ENCODE measurements at regions not wholly inside any gene's neighbourhood (a gene's known extent, or its start where the extent isn't known, plus 50 kb on each side); places are given as distances from the start of the nearest gene placed in this dataset.
A peak's percentile ranks its signal among the peaks of the same experiment; 100 is the strongest.

DNA sequence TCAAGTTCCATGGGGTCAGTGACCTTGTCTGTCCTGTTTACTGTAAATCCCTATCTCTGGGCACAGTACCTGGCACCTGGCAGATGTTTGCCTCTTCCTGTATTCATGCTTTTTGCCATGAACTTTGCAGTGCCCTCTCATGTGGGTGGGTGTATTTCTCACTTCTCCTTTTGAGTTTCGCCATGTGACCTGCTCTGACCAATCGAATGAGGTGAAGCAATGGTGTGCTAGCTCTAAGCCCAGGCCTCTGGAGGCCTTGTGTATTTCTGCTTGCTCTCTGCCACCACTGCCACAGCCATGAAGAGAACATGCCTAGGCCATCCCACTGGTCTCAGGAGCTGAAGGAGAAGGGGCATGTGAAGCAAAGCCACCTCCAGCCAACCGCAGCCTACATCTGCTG lies 185.5 kb upstream of the ZC3H12A start:
- Mint-ChIP-seq H3K27ac (peak overlapping the region; percentile 80), H3K27me3 (no peaks in the 10 kb centered on the region), H3K4me1 (peaks cover 56% of the 10 kb centered on the region), H3K36me3 (no peaks in the 10 kb centered on the region), H3K9me3 (peaks cover 12% of the 10 kb centered on the region), H3K4me3 (peak overlapping the region; percentile 0)
- peak; percentile 99 for ATAC-seq

DNA sequence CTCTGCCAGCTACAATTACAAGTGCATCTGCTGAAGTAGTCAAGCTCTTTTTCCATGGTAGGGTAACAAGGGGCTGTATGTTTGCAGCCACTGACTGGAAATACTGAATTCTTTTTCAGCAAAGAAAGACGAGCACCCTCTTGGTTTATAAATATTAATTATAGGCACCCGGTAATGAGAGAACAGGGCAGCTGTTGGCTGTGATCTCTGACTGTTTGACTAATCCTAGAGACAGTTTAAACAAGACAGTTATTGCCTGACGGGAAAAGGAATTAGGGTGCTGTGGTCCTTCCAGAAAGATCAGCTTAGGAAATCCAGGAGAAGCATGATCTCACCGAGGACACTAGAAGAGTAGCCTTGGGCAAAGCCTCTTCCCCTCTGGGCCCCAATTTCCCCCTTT lies 183.7 kb upstream of the ZC3H12A start:
- Mint-ChIP-seq H3K36me3 (no peaks in the 10 kb centered on the region), H3K9me3 (peaks cover 10% of the 10 kb centered on the region), H3K4me3 (no peak overlapping the region), H3K4me1 (peaks cover 66% of the 10 kb centered on the region), H3K27me3 (no peaks in the 10 kb centered on the region), H3K27ac (peak overlapping the region; percentile 80)
- ATAC-seq: no peak

DNA sequence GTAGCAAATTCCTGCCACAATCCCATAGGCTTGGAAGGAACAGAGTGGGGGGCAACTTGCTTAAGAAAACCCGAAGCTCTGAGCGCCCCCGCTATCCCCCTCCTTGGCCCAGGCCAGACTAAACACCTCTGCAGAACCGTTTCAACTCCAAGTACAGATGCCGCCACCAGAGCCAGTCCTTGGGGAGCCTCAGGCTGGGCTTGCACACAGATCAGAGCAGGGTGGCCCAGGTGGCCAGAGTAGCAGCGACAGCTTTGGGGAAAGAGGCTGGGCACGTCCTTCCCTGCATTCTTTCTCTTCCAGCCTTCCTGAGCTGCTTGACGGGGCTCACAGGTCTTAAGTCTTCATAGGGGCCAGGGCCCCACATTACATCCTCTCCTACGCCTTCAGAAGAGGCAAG lies 181.6 kb upstream of the ZC3H12A start:
- H3K36me3 Mint-ChIP-seq: no peaks in the 10 kb centered on the region
- no peak for ATAC-seq
- H3K4me3 Mint-ChIP-seq: no peak overlapping the region
- peaks cover 9% of the 10 kb centered on the region for H3K27me3 Mint-ChIP-seq
- peaks cover 65% of the 10 kb centered on the region for H3K4me1 Mint-ChIP-seq
- no peak overlapping the region for H3K27ac Mint-ChIP-seq
- H3K9me3 Mint-ChIP-seq: peaks cover 10% of the 10 kb centered on the region

DNA sequence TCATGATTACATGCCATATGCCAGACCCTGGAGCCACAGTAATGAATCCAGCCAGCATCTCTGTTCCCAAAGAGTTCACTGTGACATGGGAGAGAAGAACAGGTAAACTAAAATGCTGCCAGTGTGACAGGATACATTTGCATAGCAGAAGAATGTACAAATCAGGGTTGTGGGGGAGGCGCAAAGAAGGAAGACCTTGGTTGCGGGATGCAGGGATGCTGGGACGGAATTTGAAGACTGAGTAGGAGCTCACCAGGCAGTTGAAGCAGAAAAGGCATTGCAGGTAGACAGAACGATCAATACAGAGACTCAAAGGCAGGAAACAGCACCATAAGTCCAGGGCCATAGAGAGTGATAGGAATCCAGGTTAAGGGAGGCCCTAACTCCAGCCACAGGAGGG lies 180.3 kb upstream of the ZC3H12A start:
- ATAC-seq: no peak
- H3K4me1 Mint-ChIP-seq: peaks cover 52% of the 10 kb centered on the region
- H3K4me3 Mint-ChIP-seq: no peak overlapping the region
- H3K36me3 Mint-ChIP-seq: no peaks in the 10 kb centered on the region
- peak overlapping the region; percentile 49 for H3K27ac Mint-ChIP-seq
- H3K27me3 Mint-ChIP-seq: peaks cover 15% of the 10 kb centered on the region
- peaks cover 6% of the 10 kb centered on the region for H3K9me3 Mint-ChIP-seq

DNA sequence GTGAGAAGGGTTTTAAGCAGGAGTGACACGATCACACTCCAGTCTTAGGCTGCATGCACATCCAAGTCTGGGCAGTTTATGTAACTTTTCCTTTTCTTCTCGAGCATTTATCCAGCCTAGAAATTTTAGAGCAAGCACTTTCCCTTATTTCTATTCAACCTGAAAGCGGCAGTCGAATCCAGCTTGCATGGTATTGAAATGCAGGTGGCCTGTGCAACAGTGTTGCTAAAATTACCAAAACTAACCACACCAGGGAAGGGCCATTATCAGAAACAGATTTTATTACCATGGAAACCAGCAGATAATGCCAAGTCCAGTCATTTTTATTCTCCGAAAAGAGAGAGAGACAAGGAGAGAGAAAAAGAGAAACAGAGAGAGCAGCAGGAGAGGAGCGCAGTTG lies 179.9 kb upstream of the ZC3H12A start:
- peaks cover 48% of the 10 kb centered on the region for H3K4me1 Mint-ChIP-seq
- no peaks in the 10 kb centered on the region for H3K36me3 Mint-ChIP-seq
- peaks cover 15% of the 10 kb centered on the region for H3K27me3 Mint-ChIP-seq
- no peak for ATAC-seq
- peak overlapping the region; percentile 49 for H3K27ac Mint-ChIP-seq
- H3K4me3 Mint-ChIP-seq: no peak overlapping the region
- peaks cover 3% of the 10 kb centered on the region for H3K9me3 Mint-ChIP-seq

DNA sequence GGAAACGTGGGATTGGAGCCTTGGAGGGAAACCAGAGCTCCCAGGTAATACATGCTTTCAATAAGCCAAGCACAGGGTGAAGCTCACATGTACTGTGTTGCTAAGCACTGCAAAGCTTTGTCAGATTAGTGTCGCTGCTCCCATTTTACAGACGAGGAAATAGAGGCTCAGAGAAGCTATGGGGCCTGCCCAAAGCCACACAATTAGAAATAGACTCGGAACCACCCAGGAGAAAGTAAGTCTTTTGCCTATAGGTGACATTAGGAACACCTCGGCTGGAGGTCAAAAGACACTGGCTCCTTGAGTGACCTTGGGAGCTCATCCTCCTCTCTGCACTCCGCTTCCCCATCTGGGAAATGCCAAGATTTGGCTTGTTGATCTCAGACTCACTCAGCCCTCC lies 175.6 kb upstream of the ZC3H12A start:
- Mint-ChIP-seq H3K27me3 (peaks cover 15% of the 10 kb centered on the region), H3K9me3 (no peaks in the 10 kb centered on the region), H3K36me3 (no peaks in the 10 kb centered on the region), H3K27ac (no peak overlapping the region), H3K4me3 (no peak overlapping the region), H3K4me1 (peaks cover 15% of the 10 kb centered on the region)
- ATAC-seq: no peak

DNA sequence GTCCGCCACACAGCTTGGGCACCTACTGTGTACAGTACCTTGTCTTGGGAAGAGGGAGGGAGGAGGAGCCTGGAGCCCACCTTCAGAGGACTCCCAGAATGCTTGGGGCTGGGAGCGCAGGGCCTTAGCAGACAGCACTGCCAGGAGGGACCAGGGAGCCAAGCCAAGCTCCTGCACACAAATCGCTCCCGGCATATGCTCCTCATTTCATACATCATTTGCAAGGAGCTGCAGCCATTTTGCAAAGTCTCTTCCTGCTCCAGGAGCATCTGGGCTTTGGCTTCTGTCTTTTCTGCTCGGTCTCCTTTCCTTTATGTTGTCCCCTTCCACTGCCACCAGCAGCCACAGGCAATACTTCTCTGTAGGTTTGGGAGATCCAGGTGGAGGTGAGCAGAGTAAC lies 175.2 kb upstream of the ZC3H12A start:
- no peak overlapping the region for H3K4me3 Mint-ChIP-seq
- H3K9me3 Mint-ChIP-seq: no peaks in the 10 kb centered on the region
- no peak overlapping the region for H3K27ac Mint-ChIP-seq
- H3K36me3 Mint-ChIP-seq: no peaks in the 10 kb centered on the region
- H3K4me1 Mint-ChIP-seq: peaks cover 11% of the 10 kb centered on the region
- no peak for ATAC-seq
- peaks cover 15% of the 10 kb centered on the region for H3K27me3 Mint-ChIP-seq

DNA sequence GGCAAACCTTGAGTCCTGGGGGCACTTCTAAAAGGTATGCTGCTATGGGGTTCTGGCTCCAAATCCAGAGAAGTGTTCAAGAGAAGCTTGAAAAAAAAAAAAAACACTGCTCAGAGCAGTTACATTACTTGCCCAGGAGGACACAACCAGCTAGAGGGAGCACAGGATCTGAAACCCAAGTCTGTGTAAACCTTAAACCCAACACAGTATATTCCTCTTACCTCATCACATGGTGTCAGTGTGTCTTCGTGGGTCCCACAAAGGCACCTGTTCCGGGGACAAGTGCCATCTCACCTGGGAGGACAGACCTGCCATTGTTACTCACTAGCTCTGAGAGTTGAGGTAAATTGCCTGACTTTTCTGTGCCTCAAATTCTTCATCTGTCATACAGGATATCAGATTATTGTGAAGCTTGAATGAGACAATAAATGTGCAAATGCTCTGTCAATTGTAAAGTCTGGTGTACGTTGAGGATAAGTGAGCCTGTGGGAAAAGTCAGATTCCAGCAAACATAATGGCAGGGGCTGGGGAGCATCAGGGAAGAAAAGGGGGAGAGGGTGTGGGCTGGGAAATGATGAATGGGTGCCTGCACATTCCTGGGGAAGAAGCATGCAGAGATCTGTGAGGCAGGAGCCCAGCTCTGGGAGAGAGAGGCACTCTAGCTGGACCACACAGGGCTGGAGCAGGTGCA lies 170.4 kb upstream of the ZC3H12A start:
- H3K36me3 Mint-ChIP-seq: no peaks in the 10 kb centered on the region
- H3K9me3 Mint-ChIP-seq: no peaks in the 10 kb centered on the region
- H3K27me3 Mint-ChIP-seq: peaks cover under 1% of the 10 kb centered on the region
- ATAC-seq: no peak
- H3K4me1 Mint-ChIP-seq: no peaks in the 10 kb centered on the region
- H3K27ac Mint-ChIP-seq: no peak overlapping the region
- H3K4me3 Mint-ChIP-seq: no peak overlapping the region

DNA sequence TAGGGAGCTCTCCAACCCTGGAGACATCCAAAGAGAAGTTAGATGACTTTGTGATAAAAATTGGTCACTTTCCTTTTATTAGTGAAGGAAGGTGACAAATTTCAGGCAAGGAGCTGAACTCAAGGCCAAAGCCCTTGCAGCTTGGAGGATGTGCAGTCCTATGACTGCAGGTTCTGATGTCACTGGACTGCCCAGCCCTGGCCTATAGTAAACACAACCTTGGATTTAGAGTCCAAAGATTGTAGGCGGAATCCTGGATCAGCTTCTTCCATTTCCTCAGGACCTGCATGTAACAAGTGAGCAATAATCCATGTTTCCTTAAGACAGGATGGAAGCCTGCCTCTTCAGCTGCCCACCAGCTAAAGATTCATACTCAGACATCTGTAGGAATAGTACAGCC lies 169.3 kb upstream of the ZC3H12A start:
- no peaks in the 10 kb centered on the region for H3K4me1 Mint-ChIP-seq
- ATAC-seq: no peak
- H3K27ac Mint-ChIP-seq: no peak overlapping the region
- H3K4me3 Mint-ChIP-seq: no peak overlapping the region
- H3K27me3 Mint-ChIP-seq: peaks cover 11% of the 10 kb centered on the region
- no peaks in the 10 kb centered on the region for H3K36me3 Mint-ChIP-seq
- H3K9me3 Mint-ChIP-seq: no peaks in the 10 kb centered on the region

DNA sequence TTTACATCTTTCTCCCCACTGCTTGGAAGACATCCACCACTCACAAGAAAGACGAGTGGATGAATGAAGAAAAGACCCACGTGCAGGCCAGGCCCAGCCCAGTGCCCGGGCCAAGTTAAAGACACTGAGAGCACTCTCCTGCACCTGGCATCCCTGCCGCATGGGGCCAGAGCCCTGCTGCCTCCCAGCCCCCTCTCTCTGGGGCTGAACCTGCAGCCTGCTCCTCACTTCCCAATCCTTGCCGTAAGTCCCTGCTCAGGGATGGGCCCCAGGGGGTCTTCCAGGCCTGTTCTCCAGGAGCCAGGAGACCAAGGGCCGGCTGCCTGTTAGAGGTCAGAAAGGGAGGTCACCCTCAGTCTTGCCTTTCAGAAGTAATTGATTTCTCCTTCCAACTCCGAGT lies 168.5 kb upstream of the ZC3H12A start:
- no peaks in the 10 kb centered on the region for H3K4me1 Mint-ChIP-seq
- peaks cover 18% of the 10 kb centered on the region for H3K27me3 Mint-ChIP-seq
- no peaks in the 10 kb centered on the region for H3K9me3 Mint-ChIP-seq
- no peak overlapping the region for H3K4me3 Mint-ChIP-seq
- ATAC-seq: no peak
- H3K27ac Mint-ChIP-seq: no peak overlapping the region
- H3K36me3 Mint-ChIP-seq: no peaks in the 10 kb centered on the region

DNA sequence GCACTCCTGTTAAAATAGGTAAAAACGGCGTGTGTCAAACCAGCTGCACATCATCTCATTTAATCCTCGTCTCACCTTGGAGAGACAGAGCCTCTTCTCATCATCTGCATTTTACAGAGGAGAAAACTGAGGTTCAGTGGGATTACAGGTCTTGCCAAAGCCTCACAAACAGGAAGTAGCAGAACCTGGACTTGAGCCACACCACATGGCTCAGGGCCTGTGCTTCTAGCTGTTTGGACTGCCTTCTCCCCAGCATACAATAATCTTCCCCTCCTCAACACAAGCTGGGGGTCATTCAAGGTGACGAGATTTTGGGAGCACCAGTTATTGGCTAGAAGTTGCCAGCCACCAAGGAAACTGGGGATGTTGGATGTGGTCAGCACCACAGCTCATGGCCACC lies 167.9 kb upstream of the ZC3H12A start:
- no peak overlapping the region for H3K4me3 Mint-ChIP-seq
- peaks cover 25% of the 10 kb centered on the region for H3K27me3 Mint-ChIP-seq
- H3K4me1 Mint-ChIP-seq: no peaks in the 10 kb centered on the region
- peak overlapping the region; percentile 15 for H3K27ac Mint-ChIP-seq
- no peaks in the 10 kb centered on the region for H3K9me3 Mint-ChIP-seq
- H3K36me3 Mint-ChIP-seq: no peaks in the 10 kb centered on the region
- no peak for ATAC-seq

DNA sequence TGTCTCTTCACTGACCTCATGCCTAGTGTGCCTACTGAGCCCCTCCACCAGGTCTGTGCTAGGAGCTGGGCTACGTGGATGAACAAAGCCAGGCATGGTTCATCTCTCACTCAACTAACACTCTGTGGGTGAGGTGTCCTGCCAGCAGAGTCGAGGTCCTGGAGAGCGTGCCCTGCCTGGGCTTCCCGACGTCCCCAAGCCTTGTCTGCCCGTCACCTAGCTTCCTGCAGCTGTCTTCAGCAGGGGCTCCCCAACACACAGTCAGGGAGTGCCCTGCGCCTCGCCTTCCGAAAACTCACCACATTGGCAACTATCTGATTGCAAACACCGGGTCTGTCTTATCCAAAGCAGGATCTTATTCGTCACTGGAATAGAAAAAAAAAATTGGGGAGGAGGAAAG lies 167.5 kb upstream of the ZC3H12A start:
- no peak for ATAC-seq
- Mint-ChIP-seq H3K27ac (peak overlapping the region; percentile 15), H3K27me3 (peaks cover 29% of the 10 kb centered on the region), H3K36me3 (no peaks in the 10 kb centered on the region), H3K9me3 (no peaks in the 10 kb centered on the region), H3K4me1 (no peaks in the 10 kb centered on the region), H3K4me3 (no peak overlapping the region)

DNA sequence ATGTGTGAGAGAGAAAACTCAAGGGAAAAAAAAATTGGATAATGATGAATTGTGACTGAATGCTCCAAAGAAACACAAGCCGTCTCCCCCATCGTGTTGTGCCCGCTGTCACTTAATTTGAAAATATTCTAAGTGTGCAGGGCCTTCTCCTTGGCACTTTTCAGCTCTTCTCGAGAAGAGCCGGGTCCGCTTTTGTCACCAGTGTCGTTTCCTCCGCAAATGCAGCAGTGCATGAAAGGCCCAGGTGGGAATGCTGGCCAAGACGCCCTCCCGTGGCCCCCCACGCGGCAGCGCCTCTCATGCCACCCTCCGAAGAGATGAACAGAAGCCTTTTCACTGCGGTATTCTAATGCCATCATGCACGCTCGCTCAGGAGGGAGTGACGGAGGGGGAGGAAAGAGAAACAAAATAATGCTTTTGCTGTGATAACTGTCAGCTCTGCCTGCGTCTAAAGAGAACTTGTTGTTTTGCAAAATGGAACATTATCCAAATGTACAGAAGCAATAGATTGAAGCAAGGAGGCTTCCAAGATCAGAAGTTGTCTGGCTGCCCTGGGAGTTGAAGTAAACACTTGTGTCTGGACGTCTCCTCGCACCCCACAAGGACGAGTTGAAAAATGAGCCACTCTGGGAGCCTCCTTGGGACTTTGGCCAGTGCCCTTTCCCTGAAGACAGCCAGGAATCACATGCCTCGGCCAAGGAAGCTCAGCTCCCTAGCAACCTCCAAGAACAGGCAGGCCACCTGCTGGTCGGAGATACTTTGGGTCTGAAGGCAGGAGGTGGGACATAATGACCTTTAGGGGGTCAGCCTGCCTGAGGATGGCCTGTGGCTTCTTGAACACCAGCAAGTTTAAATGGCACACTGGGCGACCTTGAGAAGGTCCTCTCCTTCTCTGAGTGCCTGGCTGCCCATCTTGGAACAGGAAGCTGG lies 166.1 kb upstream of the ZC3H12A start:
- Mint-ChIP-seq H3K36me3 (no peaks in the 10 kb centered on the region), H3K4me1 (no peaks in the 10 kb centered on the region), H3K27me3 (peaks cover 42% of the 10 kb centered on the region), H3K4me3 (no peak overlapping the region), H3K9me3 (no peaks in the 10 kb centered on the region), H3K27ac (no peak overlapping the region)
- ATAC-seq: no peak

DNA sequence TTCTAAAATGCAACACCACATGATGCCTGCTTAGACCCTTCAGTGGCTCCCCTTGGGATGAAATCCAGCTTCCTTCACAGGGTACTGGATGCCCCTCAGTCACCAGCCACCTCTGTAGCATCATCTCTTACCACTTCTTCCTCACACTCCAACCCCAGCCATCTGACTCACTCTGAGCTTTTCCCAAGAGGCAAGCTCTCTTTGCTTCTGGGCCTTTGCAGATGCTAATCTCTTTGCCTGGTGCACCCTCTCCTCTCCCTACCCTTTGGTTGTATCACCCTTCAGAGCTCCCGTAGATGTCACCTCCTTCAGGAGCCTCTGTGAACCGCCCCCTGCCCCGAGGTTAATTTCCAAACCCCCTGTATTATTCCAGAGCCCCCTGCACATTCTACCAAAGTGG lies 164.8 kb upstream of the ZC3H12A start:
- H3K27me3 Mint-ChIP-seq: peaks cover 54% of the 10 kb centered on the region
- no peak overlapping the region for H3K4me3 Mint-ChIP-seq
- no peak overlapping the region for H3K27ac Mint-ChIP-seq
- ATAC-seq: no peak
- no peaks in the 10 kb centered on the region for H3K36me3 Mint-ChIP-seq
- no peaks in the 10 kb centered on the region for H3K9me3 Mint-ChIP-seq
- no peaks in the 10 kb centered on the region for H3K4me1 Mint-ChIP-seq

DNA sequence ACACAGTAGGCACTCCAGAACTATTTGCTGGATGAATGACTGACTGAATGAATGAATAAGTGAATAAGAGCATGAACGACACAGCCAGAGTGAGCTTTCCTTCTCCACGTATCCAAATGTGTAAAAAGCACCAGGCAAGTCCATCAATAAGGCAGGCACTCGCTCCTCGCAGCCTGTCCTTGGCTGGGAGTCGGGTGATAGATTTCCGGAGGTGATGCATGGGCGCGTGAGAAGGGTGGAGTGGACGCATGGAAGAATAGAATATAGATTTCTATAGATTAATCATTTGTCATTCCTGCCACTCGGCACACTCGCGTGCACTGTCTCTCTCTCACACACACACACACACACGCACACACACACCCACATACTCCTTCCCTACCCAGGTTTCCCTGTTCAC lies 164.3 kb upstream of the ZC3H12A start:
- Mint-ChIP-seq H3K27me3 (peaks cover 55% of the 10 kb centered on the region), H3K36me3 (no peaks in the 10 kb centered on the region), H3K9me3 (no peaks in the 10 kb centered on the region), H3K4me1 (no peaks in the 10 kb centered on the region), H3K4me3 (no peak overlapping the region), H3K27ac (no peak overlapping the region)
- ATAC-seq: no peak

DNA sequence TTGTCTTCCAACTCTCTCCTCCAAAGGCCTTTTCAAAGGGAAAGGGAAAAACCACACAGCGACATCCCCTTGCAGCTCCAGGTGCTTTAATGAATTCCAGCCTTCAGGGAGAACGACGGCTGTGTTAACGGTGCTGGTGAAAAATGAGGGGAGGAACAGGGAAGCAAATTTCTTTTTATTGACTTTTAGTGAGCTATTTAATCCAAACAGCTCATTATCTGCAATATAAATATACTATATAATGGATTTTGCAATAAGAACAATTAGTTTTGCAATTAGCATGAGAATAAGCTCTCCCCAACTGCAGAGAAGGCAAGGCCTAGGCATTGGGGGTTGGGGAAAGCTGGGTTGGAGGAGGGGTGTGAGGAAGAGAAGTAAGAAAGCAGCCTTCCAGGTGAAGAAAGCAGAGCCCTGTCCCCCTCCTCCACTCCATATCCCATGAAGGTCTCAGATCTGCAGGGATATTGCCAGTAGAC lies 159.0 kb upstream of the ZC3H12A start:
- no peak for ATAC-seq
- Mint-ChIP-seq H3K36me3 (no peaks in the 10 kb centered on the region), H3K9me3 (no peaks in the 10 kb centered on the region), H3K27me3 (peaks cover 67% of the 10 kb centered on the region), H3K4me1 (peaks cover 28% of the 10 kb centered on the region), H3K4me3 (no peak overlapping the region), H3K27ac (no peak overlapping the region)
